ENCODE measurements at regions not wholly inside any gene's neighbourhood (a gene's known extent, or its start where the extent isn't known, plus 50 kb on each side); places are given as distances from the start of the nearest gene placed in this dataset.

DNA sequence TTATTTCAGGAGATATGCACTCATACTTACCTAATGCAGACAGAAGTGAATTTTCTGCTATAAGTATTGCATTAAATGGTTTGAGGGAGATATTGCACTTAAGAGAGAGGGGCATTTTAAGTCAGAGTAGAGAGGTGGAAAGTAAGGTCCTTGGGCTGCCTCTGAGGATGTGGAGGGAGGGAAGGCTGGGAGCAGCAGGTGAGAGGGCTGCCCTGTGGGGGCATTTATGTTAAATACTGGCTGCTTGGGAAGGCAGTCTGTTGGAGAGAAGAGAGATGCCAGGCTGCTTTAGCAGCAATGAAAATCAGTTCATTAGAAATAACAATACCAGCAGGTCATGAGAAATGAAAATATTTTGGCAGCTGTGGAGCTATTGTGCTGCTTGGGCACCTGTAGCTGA is 576.2 kb upstream of the HS6ST1 start:
- no peak overlapping the region for H3K4me3 ChIP-seq (ENCODE audit: low read depth, low read length)
- TF ChIP-seq, protein P1, sequence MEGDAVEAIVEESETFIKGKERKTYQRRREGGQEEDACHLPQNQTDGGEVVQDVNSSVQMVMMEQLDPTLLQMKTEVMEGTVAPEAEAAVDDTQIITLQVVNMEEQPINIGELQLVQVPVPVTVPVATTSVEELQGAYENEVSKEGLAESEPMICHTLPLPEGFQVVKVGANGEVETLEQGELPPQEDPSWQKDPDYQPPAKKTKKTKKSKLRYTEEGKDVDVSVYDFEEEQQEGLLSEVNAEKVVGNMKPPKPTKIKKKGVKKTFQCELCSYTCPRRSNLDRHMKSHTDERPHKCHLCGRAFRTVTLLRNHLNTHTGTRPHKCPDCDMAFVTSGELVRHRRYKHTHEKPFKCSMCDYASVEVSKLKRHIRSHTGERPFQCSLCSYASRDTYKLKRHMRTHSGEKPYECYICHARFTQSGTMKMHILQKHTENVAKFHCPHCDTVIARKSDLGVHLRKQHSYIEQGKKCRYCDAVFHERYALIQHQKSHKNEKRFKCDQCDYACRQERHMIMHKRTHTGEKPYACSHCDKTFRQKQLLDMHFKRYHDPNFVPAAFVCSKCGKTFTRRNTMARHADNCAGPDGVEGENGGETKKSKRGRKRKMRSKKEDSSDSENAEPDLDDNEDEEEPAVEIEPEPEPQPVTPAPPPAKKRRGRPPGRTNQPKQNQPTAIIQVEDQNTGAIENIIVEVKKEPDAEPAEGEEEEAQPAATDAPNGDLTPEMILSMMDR (IDR thresholded peaks at IDR 0.05; ENCODE audit: insufficient read depth in 1 of 2, low read depth in 1 of 2, low read length in 1 of 2, severe bottlenecking in 1 of 2, unreplicated experiment in 1 of 2): no peak
- H3K27me3 ChIP-seq (replicated peaks; ENCODE audit: control insufficient read depth, insufficient read depth, low read length): no peaks in the 10 kb centered on the region
- Mint-ChIP-seq H3K4me1 (ENCODE audit: low read depth, unreplicated experiment) (no peaks in the 10 kb centered on the region), H3K9me3 (ENCODE audit: unreplicated experiment) (no peaks in the 10 kb centered on the region), H3K36me3 (ENCODE audit: insufficient read depth, unreplicated experiment) (no peaks in the 10 kb centered on the region), H3K4me3 (ENCODE audit: unreplicated experiment) (no peak overlapping the region), H3K27ac (ENCODE audit: unreplicated experiment) (no peak overlapping the region), H3K27me3 (ENCODE audit: insufficient read depth, unreplicated experiment) (peaks cover 6% of the 10 kb centered on the region)
- intact Hi-C loops (cut with micrococcal nuclease; ENCODE audit: unreplicated experiment): no loop called here
- BruUV-seq (replicated peaks): no TSS peak
- H3K36me3 ChIP-seq (ENCODE audit: control insufficient read depth, insufficient read depth, low read length): no peaks in the 10 kb centered on the region
- no peak for DNase-seq
- ChIA-PET CTCF (no interaction called here), POLR2A (no interaction called here)
- no peaks in the 10 kb centered on the region for H3K4me1 ChIP-seq
- no peaks in the 10 kb centered on the region for H3K9me3 ChIP-seq

DNA sequence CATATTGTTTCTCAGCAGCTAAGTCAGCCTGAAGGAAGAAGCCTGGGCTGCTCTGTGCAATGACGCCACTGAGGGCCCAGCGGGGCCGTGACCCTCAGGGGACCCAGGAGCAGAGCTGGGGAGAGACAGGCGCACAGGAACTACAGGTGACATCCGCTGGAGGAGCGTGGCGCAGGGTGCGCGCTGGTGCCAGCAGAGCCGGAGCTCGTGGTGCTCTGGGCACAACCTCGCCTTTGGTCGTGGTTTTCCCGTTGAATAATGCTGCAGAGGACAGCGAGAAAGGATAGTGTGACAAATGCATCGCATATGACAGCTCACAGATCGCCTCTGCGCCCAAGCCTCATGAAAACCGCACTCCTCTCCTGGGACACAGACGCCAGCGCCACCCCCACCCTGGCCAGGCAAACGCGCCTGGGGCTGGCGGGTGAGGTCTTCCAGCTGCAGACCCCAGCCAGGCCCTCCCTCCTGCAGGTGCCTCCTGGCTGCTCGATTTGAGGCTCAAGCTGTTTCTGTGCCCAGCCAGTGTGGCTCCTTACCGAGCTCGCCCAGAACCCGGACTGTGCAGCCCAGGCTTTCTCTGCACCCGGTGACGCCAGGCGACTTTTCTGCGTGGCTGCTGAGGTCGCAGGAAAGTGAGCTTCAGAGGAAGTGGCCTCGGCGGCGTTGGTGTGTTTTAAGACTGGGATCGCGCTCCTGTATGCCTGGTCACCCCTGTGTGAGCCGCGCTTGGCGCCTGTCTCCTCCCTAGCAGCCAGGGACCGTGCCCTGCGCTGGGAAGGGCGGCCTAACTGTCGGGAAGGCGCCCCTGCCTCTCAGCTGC is 583.1 kb upstream of the HS6ST1 start:
- Mint-ChIP-seq H3K4me3 (ENCODE audit: unreplicated experiment) (no peak overlapping the region), H3K27ac (ENCODE audit: unreplicated experiment) (no peak overlapping the region), H3K27me3 (ENCODE audit: insufficient read depth, unreplicated experiment) (peaks cover 7% of the 10 kb centered on the region), H3K4me1 (ENCODE audit: low read depth, unreplicated experiment) (no peaks in the 10 kb centered on the region), H3K9me3 (ENCODE audit: unreplicated experiment) (peaks cover 15% of the 10 kb centered on the region), H3K36me3 (ENCODE audit: insufficient read depth, unreplicated experiment) (no peaks in the 10 kb centered on the region)
- BruUV-seq (replicated peaks): no TSS peak
- Histone ChIP-seq H3K4me3 (ENCODE audit: low read depth, low read length) (no peak overlapping the region), H3K27me3 (replicated peaks; ENCODE audit: control insufficient read depth, insufficient read depth, low read length) (no peaks in the 10 kb centered on the region), H3K4me1 (no peaks in the 10 kb centered on the region), H3K36me3 (ENCODE audit: control insufficient read depth, insufficient read depth, low read length) (no peaks in the 10 kb centered on the region), H3K9me3 (no peaks in the 10 kb centered on the region; the same call in 1 of the 2 replicates)
- TF ChIP-seq, protein P1 (IDR thresholded peaks at IDR 0.05; ENCODE audit: insufficient read depth in 1 of 2, low read depth in 1 of 2, low read length in 1 of 2, severe bottlenecking in 1 of 2, unreplicated experiment in 1 of 2): no peak
- DNase-seq: no peak
- ChIA-PET POLR2A (no interaction called here), CTCF (no interaction called here)
- intact Hi-C loops (cut with micrococcal nuclease; ENCODE audit: unreplicated experiment): no loop called here

DNA sequence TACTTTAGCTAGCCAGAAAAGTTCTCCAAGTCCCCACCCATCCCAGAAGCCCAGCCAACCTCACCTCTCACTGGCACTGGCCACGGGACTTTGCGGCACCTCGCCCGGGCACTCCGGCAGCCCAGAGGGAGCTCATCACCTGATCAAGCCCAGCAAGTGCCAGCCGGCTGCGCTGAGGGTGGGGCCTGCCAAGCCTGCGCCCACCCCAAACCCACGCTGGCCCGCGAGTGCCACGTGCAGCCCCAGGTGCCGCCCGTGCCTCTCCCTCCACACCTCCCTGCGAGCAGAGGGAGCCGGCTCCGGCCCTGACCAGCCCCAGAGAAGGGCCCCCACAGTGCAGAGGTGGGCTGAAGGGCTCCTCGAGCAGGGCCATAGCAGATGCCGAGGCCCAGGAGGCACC is 585.0 kb upstream of the HS6ST1 start:
- no peak for DNase-seq
- POLR2A ChIA-PET: no interaction called here
- peaks cover 5% of the 10 kb centered on the region for H3K27me3 Mint-ChIP-seq (ENCODE audit: insufficient read depth, unreplicated experiment)

More for the DNA sequence above, 585.0 kb upstream of the HS6ST1 start:
- BruUV-seq (replicated peaks): no TSS peak
- Mint-ChIP-seq H3K36me3 (ENCODE audit: insufficient read depth, unreplicated experiment) (no peaks in the 10 kb centered on the region), H3K9me3 (ENCODE audit: unreplicated experiment) (peaks cover 16% of the 10 kb centered on the region), H3K4me3 (ENCODE audit: unreplicated experiment) (no peak overlapping the region), H3K4me1 (ENCODE audit: low read depth, unreplicated experiment) (no peaks in the 10 kb centered on the region), H3K27ac (ENCODE audit: unreplicated experiment) (no peak overlapping the region)
- no peaks in the 10 kb centered on the region for H3K27me3 ChIP-seq (replicated peaks; ENCODE audit: control insufficient read depth, insufficient read depth, low read length)
- H3K4me1 ChIP-seq: no peaks in the 10 kb centered on the region
- CTCF ChIA-PET: no interaction called here
- no peak overlapping the region for H3K4me3 ChIP-seq (ENCODE audit: low read depth, low read length)
- intact Hi-C loops (cut with micrococcal nuclease; ENCODE audit: unreplicated experiment): no loop called here
- TF ChIP-seq, protein P1 (IDR thresholded peaks at IDR 0.05; ENCODE audit: insufficient read depth in 1 of 2, low read depth in 1 of 2, low read length in 1 of 2, severe bottlenecking in 1 of 2, unreplicated experiment in 1 of 2): no peak
- no peaks in the 10 kb centered on the region; the same call in 1 of the 2 replicates for H3K9me3 ChIP-seq
- H3K36me3 ChIP-seq (ENCODE audit: control insufficient read depth, insufficient read depth, low read length): no peaks in the 10 kb centered on the region

Measured in Caco-2 (cell line).